K562 (cell line): ENCODE measurements at regions not wholly inside any gene's neighbourhood (a gene's known extent, or its start where the extent isn't known, plus 50 kb on each side); places are given as distances from the start of the nearest gene placed in this dataset.

ENCODE experiments used
- ATAC-seq: fragments of 200-7000 bp; cut with Tn5 transposase; 3 replicates; pipeline ENCODE4 v1.9.1; 2020; ENCODE audit warnings: moderate library complexity
- BruUV-seq: library from RNA; stranded (reverse); fragments of 400-500 nt; replicated peaks from 2 replicates; lab custom pipeline; 2021; lab: Mats Ljungman, UMichigan
- CTCF ChIA-PET: fragments of 300-600 bp; formaldehyde crosslinking; extraction: SDS; loops from one replicate; lab custom pipeline; 2021; ENCODE audit warnings: low intra/inter-chr PET ratio; lab: Yijun Ruan, JAX
- POLR2A ChIA-PET: fragments of 300-600, 350-650 bp; sonication (Branson Sonifier 250); formaldehyde crosslinking; extraction: SDS; loops from one replicate; lab custom pipeline; 2021; ENCODE audit warnings: antibody characterized with exemption, inconsistent platforms; lab: Yijun Ruan, JAX
- DNase-seq, 4 experiments: peaks; one replicate each; pipeline versions ENCODE4 v3.0.0 to v3.0.0-alpha.2; 2011 to 2018; ENCODE audit warnings: low spot score in 3 of 4, mixed read lengths in 3 of 4; ENCODE audit errors: extremely low read depth in 1 of 4
- FAIRE-seq: peaks from 2 replicates; lab custom pipeline; 2011; peaks lifted over from hg19 to GRCh38; lab: Jason Lieb, UNC
- H2AFZ ChIP-seq: 2 replicates; pipeline ENCODE4 v1.6.0; 2011; ENCODE audit warnings: low read depth, low read length, control low read depth, inconsistent platforms
- H3K27ac ChIP-seq: fragments of 200-600 bp; 3 replicates; pipeline ENCODE4 v1.8.0; 2011; ENCODE audit warnings: low read depth, mild to moderate bottlenecking, control low read depth, inconsistent platforms, low read length, moderate library complexity, mixed read lengths; ENCODE audit errors: extremely low read depth
- H3K27me3 ChIP-seq, 2 experiments: fragments of 300-600 bp in 1 of 2; 2 replicates in 1 of 2; 3 replicates in 1 of 2; pipeline versions ENCODE4 v1.6.0 to v1.8.0; 2011; ENCODE audit warnings: inconsistent platforms in 2 of 2, low read length in 2 of 2, mild to moderate bottlenecking in 1 of 2, mixed read lengths in 1 of 2, moderate library complexity in 1 of 2; ENCODE audit not compliant: control insufficient read depth in 2 of 2, insufficient read depth in 2 of 2
- H3K36me3 ChIP-seq: fragments of 300-600 bp; 3 replicates; pipeline ENCODE4 v1.8.0; 2011; ENCODE audit warnings: mild to moderate bottlenecking, low read length, inconsistent platforms; ENCODE audit not compliant: control insufficient read depth, insufficient read depth
- H3K4me1 ChIP-seq, 2 experiments: fragments of 200-600 bp in 1 of 2; replicated peaks in 1 of 2; 2 replicates in 1 of 2; 3 replicates in 1 of 2; pipeline versions ENCODE4 v1.5.1 to v1.8.0; 2011; ENCODE audit warnings: inconsistent platforms in 2 of 2, low read length in 2 of 2, mild to moderate bottlenecking in 1 of 2, mixed read lengths in 1 of 2, moderate library complexity in 1 of 2; ENCODE audit not compliant: control insufficient read depth in 2 of 2, insufficient read depth in 2 of 2
- H3K4me2 ChIP-seq: 2 replicates; pipeline ENCODE4 v1.6.1; 2011; ENCODE audit warnings: low read length, control low read depth, inconsistent platforms, mixed read lengths; ENCODE audit not compliant: insufficient read depth
- H3K4me3 ChIP-seq: fragments of 200-600 bp; sonication (generic), shearing (Covaris generic); 2 replicates; pipeline ENCODE4 v1.5.1; 2016; ENCODE audit warnings: control low read depth, inconsistent platforms
- H3K79me2 ChIP-seq: fragments of 200-600 bp; 3 replicates; pipeline ENCODE4 v1.8.0; 2011; ENCODE audit warnings: low read length, inconsistent platforms; ENCODE audit not compliant: control insufficient read depth, insufficient read depth
- H3K9ac ChIP-seq, 2 experiments: 2 replicates each; pipeline versions ENCODE4 v1.6.0 to v1.6.1; 2011; ENCODE audit warnings: low read depth in 2 of 2, low read length in 2 of 2, control low read depth in 1 of 2, inconsistent platforms in 1 of 2, mild to moderate bottlenecking in 1 of 2, mixed read lengths in 1 of 2; ENCODE audit not compliant: insufficient read depth in 1 of 2
- H3K9me1 ChIP-seq: one replicate; pipeline ENCODE4 v1.6.0; 2011; ENCODE audit warnings: inconsistent platforms, mild to moderate bottlenecking, low read length, moderate library complexity; ENCODE audit not compliant: control insufficient read depth, insufficient read depth
- H3K9me3 ChIP-seq: replicated peaks from 2 replicates; pipeline ENCODE4 v1.5.1; 2011; ENCODE audit warnings: low read depth, low read length, inconsistent platforms; ENCODE audit not compliant: control insufficient read depth, insufficient read depth
- H4K20me1 ChIP-seq: replicated peaks from 2 replicates; pipeline ENCODE4 v1.6.1; 2011; ENCODE audit warnings: low read length, inconsistent platforms, mixed read lengths; ENCODE audit not compliant: control insufficient read depth, insufficient read depth
- CEBPZ ChIP-seq: fragments of 150-350 bp; IDR thresholded peaks from 2 replicates; pipeline ENCODE4 v1.6.1; 2014; ENCODE audit warnings: low read depth, mild to moderate bottlenecking, low read length, borderline replicate concordance
- CXXC5 ChIP-seq: fragments of 250-450 bp; sonication (Bioruptor Pico); IDR thresholded peaks from 2 replicates; pipeline ENCODE4 v1.8.0; 2022; ENCODE audit warnings: inconsistent platforms, mild to moderate bottlenecking, moderate library complexity
- ESRRB ChIP-seq: fragments of 250-450 bp; sonication (Bioruptor Pico); IDR thresholded peaks from 2 replicates; pipeline ENCODE4 v1.5.0; 2020; ENCODE audit warnings: mild to moderate bottlenecking, moderate library complexity, borderline replicate concordance
- ETV1 ChIP-seq: fragments of 450-650 bp; conservative IDR thresholded peaks from 2 replicates; pipeline ENCODE4 v1.6.1; 2016; ENCODE audit warnings: missing genetic modification characterization, control low read depth, low read depth, missing compliant biosample characterization
- HIVEP1 ChIP-seq: fragments of 250-450 bp; sonication (Bioruptor Pico); IDR thresholded peaks from 2 replicates; pipeline ENCODE4 v1.4.0; 2020; ENCODE audit warnings: mild to moderate bottlenecking
- KDM4B ChIP-seq, 2 experiments: fragments of 450-650 bp in 1 of 2; sonication (generic) in 1 of 2; IDR thresholded peaks; 2 replicates each; pipeline ENCODE4 v1.6.1; 2016 to 2017; ENCODE audit warnings: borderline replicate concordance in 2 of 2, antibody characterized with exemption in 1 of 2, low read depth in 1 of 2, mild to moderate bottlenecking in 1 of 2
- NR3C1 ChIP-seq: sonication (generic); formaldehyde crosslinking; IDR thresholded peaks from 2 replicates; pipeline ENCODE4 v1.8.1; 2022; ENCODE audit warnings: missing genetic modification reagents
- TOE1 ChIP-seq, 2 experiments: fragments of 450-650 bp in 1 of 2; sonication (generic) in 1 of 2; formaldehyde crosslinking in 1 of 2; IDR thresholded peaks; 2 replicates each; pipeline versions ENCODE4 v1.7.1 to v1.8.0; 2016 to 2022; ENCODE audit warnings: borderline replicate concordance in 2 of 2, mild to moderate bottlenecking in 2 of 2, antibody characterized with exemption in 1 of 2, inconsistent platforms in 1 of 2, low read depth in 1 of 2, missing genetic modification reagents in 1 of 2, moderate library complexity in 1 of 2
- ZNF507 ChIP-seq: conservative IDR thresholded peaks from 2 replicates; pipeline ENCODE4 v1.6.1; 2017; ENCODE audit warnings: missing genetic modification characterization, missing compliant biosample characterization
- WGBS: fragments of 100-300 bp; shearing (Covaris generic); methylation state at CpG from one replicate; pipeline ENCODE4 v1.1.6; 2016; ENCODE audit warnings: low coverage, mixed read lengths; ENCODE audit not compliant: insufficient coverage; ENCODE audit errors: missing lambda C conversion rate; 5-methylcytosine and 5-hydroxymethylcytosine counted together
- in situ Hi-C: fragments of 300-500 bp; cut with MboI; formaldehyde crosslinking; loops from 4 replicates; pipeline ENCODE4 v1.15.0; 2018; ENCODE audit warnings: inconsistent platforms, mixed read lengths
- intact Hi-C: fragments of 100-400 bp; cut with micrococcal nuclease; formaldehyde crosslinking; loops from 2 replicates; pipeline ENCODE4 v1.14.2; 2022
- TF ChIP-seq, protein P1 (sequence below): fragments of 150-350 bp; conservative IDR thresholded peaks from 2 replicates; pipeline ENCODE4 v1.6.1; 2014; ENCODE audit warnings: low read length

GRCh38 chr5:164941132-164941531, 1435.7 kb downstream of the MAT2B start:
- intact Hi-C loops = no loop called here
- no peaks in the 10 kb centered on the region for H4K20me1 ChIP-seq
- no peak for TF ChIP-seq ZNF507 (tag)
- TF ChIP-seq TOE1 (IDR thresholded peaks at IDR 0.05; ENCODE audit: borderline replicate concordance) = no peak
- TF ChIP-seq TOE1 (CRISPR knock-in tag; IDR thresholded peaks at IDR 0.05; ENCODE audit: borderline replicate concordance, low read depth) = no peak
- no peak for TF ChIP-seq NR3C1 (CRISPR knock-in tag)
- no peak for TF ChIP-seq HIVEP1 (CRISPR knock-in tag)
- no peaks in the 10 kb centered on the region for H3K36me3 ChIP-seq
- H3K27ac ChIP-seq = no peak overlapping the region
- no peaks in the 10 kb centered on the region for H3K27me3 ChIP-seq
- H3K4me3 ChIP-seq = no peak overlapping the region
- FAIRE-seq (no peak), ATAC-seq (no peak), DNase-seq (no peak)
- H2AFZ ChIP-seq = no peak overlapping the region
- BruUV-seq = no TSS peak
- H3K4me2 ChIP-seq = no peak overlapping the region
- H3K9me3 ChIP-seq = no peaks in the 10 kb centered on the region
- H3K4me1 ChIP-seq = no peaks in the 10 kb centered on the region
- POLR2A ChIA-PET = no interaction called here
- no peaks in the 10 kb centered on the region for H3K79me2 ChIP-seq
- in situ Hi-C loops = no loop called here
- H3K9ac ChIP-seq = no peak overlapping the region
- CTCF ChIA-PET = no interaction called here
- H3K9me1 ChIP-seq = no peaks in the 10 kb centered on the region
- WGBS = 0% methylated on average over 4 of the region's 4 CpGs

DNA sequence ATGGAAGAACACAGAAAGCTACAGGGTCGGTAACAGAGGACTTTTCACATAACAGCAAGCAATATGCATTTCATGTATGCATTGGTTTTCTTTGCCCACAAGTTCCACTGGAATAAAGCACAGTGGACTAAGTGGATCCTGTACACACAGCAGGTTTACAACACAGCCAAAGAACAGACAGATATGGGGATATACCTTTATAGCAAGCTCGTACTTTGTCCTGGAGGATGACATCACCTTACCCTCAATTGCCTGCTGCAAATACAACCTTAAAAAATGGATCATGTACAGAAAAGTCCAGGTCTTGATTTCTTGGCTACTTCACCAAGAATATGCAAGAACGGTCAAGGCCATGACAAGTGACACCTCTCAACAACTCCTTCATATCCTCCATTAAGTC, 1445.5 kb downstream of the MAT2B start:
- Histone ChIP-seq H3K4me1 (no peaks in the 10 kb centered on the region), H3K27me3 (no peaks in the 10 kb centered on the region), H3K27ac (no peak overlapping the region), H2AFZ (no peak overlapping the region), H3K36me3 (no peaks in the 10 kb centered on the region), H3K9ac (no peak overlapping the region), H3K79me2 (no peaks in the 10 kb centered on the region), H3K9me3 (no peaks in the 10 kb centered on the region), H3K4me3 (no peak overlapping the region), H3K4me2 (no peak overlapping the region), H3K9me1 (no peaks in the 10 kb centered on the region), H4K20me1 (no peaks in the 10 kb centered on the region)
- ChIA-PET CTCF (no interaction called here), POLR2A (no interaction called here)
- in situ Hi-C loops (no loop called here), intact Hi-C loops (no loop called here)
- DNase-seq (no peak), ATAC-seq (no peak), FAIRE-seq (no peak)
- 0% methylated on average over 3 of the region's 3 CpGs for whole genome bisulfite sequencing
- BruUV-seq = no TSS peak
- TF ChIP-seq KDM4B (IDR thresholded peaks at IDR 0.05; ENCODE audit: borderline replicate concordance in 2 of 2, low read depth in 1 of 2) (no peak), CEBPZ (no peak), CXXC5 (CRISPR knock-in tag) (no peak), NR3C1 (CRISPR knock-in tag) (no peak), ESRRB (CRISPR knock-in tag) (no peak), ETV1 (tag) (no peak)
- TF ChIP-seq, protein P1, sequence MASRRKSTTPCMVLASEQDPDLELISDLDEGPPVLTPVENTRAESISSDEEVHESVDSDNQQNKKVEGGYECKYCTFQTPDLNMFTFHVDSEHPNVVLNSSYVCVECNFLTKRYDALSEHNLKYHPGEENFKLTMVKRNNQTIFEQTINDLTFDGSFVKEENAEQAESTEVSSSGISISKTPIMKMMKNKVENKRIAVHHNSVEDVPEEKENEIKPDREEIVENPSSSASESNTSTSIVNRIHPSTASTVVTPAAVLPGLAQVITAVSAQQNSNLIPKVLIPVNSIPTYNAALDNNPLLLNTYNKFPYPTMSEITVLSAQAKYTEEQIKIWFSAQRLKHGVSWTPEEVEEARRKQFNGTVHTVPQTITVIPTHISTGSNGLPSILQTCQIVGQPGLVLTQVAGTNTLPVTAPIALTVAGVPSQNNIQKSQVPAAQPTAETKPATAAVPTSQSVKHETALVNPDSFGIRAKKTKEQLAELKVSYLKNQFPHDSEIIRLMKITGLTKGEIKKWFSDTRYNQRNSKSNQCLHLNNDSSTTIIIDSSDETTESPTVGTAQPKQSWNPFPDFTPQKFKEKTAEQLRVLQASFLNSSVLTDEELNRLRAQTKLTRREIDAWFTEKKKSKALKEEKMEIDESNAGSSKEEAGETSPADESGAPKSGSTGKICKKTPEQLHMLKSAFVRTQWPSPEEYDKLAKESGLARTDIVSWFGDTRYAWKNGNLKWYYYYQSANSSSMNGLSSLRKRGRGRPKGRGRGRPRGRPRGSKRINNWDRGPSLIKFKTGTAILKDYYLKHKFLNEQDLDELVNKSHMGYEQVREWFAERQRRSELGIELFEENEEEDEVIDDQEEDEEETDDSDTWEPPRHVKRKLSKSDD = no peak
